ENCODE measurements at regions not wholly inside any gene's neighbourhood (a gene's known extent, or its start where the extent isn't known, plus 50 kb on each side); places are given as distances from the start of the nearest gene placed in this dataset.

GRCh38 chr14:87217023-87217422, 776.0 kb downstream of the GALC start:
- DNase-seq = no peak

- no peak for DNase-seq
These were observed 778.4 kb downstream of the GALC start for GRCh38 chr14:87214558-87214957.

GRCh38 chr14:87207756-87208155, 785.2 kb downstream of the GALC start:
- DNase-seq = no peak

GRCh38 chr14:87205811-87206210, 787.2 kb downstream of the GALC start:
- DNase-seq = no peak

GRCh38 chr14:87203346-87203745, 789.6 kb downstream of the GALC start:
- DNase-seq = no peak

- no peak for DNase-seq
These were observed 793.6 kb downstream of the GALC start for GRCh38 chr14:87199381-87199780.

GRCh38 chr14:87196436-87196835, 796.5 kb downstream of the GALC start:
- DNase-seq = no peak

- DNase-seq = no peak
These were observed 805.2 kb downstream of the GALC start for GRCh38 chr14:87187786-87188185.

GRCh38 chr14:87186737-87187136, 806.2 kb downstream of the GALC start:
- no peak for DNase-seq

GRCh38 chr14:87185961-87186560, 806.9 kb downstream of the GALC start:
- DNase-seq = no peak

- no peak for DNase-seq
These were observed 808.8 kb downstream of the GALC start for GRCh38 chr14:87184180-87184579.

- no peak for DNase-seq
These were observed 811.7 kb downstream of the GALC start for GRCh38 chr14:87181288-87181687.

GRCh38 chr14:87179936-87180335, 813.0 kb downstream of the GALC start:
- DNase-seq = no peak

- no peak for DNase-seq
These were observed 814.7 kb downstream of the GALC start for GRCh38 chr14:87178277-87178676.

- DNase-seq = no peak
These were observed 817.8 kb downstream of the GALC start for GRCh38 chr14:87175175-87175574.

- no peak for DNase-seq
These were observed 821.8 kb downstream of the GALC start for GRCh38 chr14:87171141-87171540.

GRCh38 chr14:87170179-87170578, 822.8 kb downstream of the GALC start:
- no peak for DNase-seq

- DNase-seq = no peak
These were observed 823.6 kb downstream of the GALC start for GRCh38 chr14:87169362-87169761.

GRCh38 chr14:87161502-87161901, 831.5 kb downstream of the GALC start:
- no peak for DNase-seq

GRCh38 chr14:87160989-87161388, 832.0 kb downstream of the GALC start:
- DNase-seq = no peak

GRCh38 chr14:87158283-87158682, 834.7 kb downstream of the GALC start:
- DNase-seq = no peak

- DNase-seq = no peak
These were observed 836.1 kb downstream of the GALC start for GRCh38 chr14:87156878-87157277.

- no peak for DNase-seq
These were observed 837.0 kb downstream of the GALC start for GRCh38 chr14:87155856-87156488.

GRCh38 chr14:87153901-87154300, 839.1 kb downstream of the GALC start:
- no peak for DNase-seq

GRCh38 chr14:87153391-87153790, 839.6 kb downstream of the GALC start:
- DNase-seq = no peak

Data from islet precursor cell (in vitro differentiated cells).